Stimulated activated CD8-positive, alpha-beta memory T cell treated with anti-CD3 and anti-CD28 coated beads, Interleukin-4, amount 100 ng/mL, for 48 hours (primary cell): ENCODE measurements at regions not wholly inside any gene's neighbourhood (a gene's known extent, or its start where the extent isn't known, plus 50 kb on each side); places are given as distances from the start of the nearest gene placed in this dataset.
"Not testable (repeated sequence)": the region's sequence is repeated elsewhere in the genome, so short reads cannot be mapped to it uniquely, and the experiment has no call there.

Source experiments
- DNase-seq: peaks from one replicate; pipeline ENCODE4 v3.0.0-alpha.2; 2020

DNA sequence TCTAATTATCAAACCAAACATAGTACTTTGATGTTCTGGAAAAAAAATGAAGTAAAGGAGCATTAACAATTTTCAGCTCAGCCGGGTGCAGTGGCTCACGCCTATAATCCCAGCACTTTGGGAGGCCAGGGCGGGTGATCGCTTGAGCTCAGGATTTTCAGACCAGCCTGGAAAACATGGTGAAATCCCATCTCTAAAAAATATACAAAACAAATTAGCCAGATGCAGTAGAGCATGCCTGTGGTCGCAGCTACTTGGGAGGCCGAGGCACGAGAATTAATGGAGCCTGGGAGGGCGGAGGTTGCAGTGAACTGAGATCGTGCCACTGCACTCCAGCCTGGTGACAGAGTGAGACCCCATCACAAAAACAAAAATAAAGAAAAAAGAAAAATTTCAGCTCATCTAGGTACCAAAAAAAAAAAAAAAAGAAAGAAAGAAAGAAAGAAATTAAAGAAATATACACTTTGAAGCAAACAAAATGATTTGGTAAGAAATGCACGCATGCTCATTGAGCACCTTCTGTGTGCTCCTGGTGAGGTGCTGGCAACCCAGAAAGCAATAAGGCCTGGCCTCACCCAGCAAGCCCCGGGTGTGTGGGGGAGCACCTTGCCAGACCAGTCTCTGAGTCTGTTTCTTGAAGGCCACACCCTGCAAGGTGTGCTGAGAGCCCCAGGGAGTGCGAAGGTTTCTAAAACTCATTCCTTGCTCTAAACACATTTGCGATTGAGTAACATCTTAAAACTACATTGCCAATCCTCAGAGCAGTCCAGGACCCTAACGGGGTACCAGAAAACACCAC is 133.5 kb downstream of the TFCP2L1 start:
- no peak for DNase-seq

DNA sequence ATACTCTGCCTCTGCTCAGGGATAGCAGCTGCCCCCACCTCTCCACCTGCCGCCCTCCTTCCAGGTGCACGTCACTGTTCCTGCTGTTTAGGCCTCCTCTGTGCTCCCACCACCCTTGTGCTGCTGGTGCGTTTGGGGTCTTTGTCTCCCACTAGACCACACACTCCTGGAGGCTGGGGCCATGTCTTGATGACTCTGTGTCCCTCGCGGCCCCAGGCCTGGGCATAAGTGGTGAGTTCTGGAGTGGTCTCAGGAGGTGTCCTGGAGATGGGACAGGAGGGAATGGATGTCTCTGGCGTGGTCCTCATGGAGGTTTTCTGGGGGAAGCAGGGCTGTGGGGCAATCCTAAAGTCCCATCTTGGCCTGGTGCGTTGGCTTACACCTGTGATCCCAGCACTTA is 132.1 kb downstream of the TFCP2L1 start:
- DNase-seq = no peak

DNA sequence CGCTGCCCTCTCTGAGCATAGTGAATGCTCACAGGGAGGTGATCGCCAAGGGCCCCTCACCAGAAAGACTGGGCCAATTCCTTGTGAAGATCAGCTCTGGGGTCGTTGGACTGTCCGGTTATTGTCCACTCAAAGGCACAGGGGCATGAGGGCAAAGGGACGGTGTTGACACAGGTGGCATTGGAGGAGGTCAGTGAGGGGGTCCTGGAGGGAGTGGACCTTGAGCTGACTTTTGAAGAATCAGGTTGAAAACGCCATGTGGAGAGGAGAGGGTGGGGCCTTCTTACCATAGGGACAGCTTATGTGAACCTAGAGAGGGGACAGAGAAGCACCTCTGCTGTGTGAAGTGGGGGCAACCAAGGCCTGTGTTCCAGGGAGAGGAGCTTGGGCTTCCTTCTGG is 131.5 kb downstream of the TFCP2L1 start:
- no peak for DNase-seq

- DNase-seq = no peak
Observed at GRCh38 chr2:121155502-121156056, 129.4 kb downstream of the TFCP2L1 start.

- not testable (repeated sequence) for DNase-seq
Observed at GRCh38 chr2:121157481-121157880, 127.5 kb downstream of the TFCP2L1 start.

DNA sequence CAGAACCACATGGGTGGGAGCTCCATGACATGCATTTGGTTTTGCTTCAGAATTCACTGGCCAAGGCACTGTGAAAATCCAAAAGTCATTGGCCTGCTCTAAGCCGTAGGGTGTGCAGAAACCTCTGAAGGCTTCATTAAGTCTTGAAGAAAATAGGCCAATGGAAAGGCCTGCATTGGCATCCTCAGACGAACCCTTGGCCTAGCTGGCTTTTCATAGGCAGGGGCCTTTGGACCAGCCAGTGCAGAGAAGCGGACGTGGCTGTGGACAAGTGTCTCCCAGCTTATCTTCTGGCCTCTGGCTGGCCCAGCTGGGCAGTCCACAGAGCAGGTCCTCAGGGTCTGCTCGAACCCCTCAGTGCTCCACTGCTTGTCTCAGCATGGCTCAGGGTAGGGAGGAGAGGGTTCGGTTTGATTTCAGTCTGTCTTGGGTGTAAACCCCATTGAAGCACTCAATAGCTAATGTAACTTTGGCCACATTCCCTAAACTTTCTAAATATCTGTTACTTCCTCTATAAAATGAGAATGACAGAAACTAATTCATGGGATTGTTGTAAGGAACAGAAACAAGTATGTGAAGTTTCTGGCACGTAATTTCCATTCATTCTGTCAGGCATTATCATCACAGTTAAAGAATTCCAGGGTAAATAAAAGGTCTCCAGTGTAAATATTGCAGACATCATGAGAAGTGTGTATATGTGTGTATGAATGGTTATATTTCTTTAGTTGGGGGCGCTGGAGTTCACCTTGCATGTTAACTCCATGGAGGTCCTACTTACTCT is 125.5 kb downstream of the TFCP2L1 start:
- no peak for DNase-seq

DNA sequence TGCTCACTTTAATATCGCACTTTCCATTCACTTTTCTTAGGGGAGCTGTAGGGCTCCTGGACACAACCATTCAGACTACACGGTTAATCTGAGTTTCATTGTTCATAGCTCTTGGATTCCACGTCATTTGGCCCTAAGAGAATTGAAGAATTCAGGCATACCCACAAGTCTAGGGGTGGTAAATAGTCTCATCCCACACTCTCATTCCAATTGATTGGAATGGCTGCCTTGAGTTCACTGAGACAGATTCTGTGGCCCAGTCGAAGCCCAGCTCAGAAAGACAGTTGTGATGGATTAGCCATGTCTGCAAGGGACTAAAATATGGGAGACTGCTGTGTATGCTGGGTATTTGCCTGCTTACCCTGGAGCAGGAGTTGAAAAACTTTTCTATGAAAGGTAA is 124.6 kb downstream of the TFCP2L1 start:
- DNase-seq = no peak

GRCh38 chr2:121161272-121161671 is 123.7 kb downstream of the TFCP2L1 start:
- no peak for DNase-seq

DNA sequence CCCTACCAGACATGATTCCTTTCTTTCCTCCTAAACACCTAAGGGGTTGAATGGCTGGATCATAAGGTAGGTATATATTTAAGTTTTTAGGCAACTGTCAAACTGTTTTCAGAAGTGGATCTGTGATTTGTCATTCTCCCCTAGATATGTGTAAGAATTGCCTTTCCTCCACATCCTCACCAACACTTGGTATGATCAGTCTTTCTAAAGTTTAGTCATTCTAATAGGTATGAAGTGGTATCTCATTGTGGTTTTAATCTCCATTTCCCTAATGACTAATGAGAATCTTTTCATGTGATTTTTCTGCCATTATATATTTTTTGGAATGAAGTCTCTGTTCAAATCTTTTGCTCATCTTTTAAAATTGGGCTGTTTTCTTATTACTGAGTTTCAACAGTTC is 122.1 kb downstream of the TFCP2L1 start:
- no peak for DNase-seq

- no peak for DNase-seq
Observed at GRCh38 chr2:121164042-121164441, 121.0 kb downstream of the TFCP2L1 start.

- no peak for DNase-seq
Observed at GRCh38 chr2:121165038-121165542, 119.9 kb downstream of the TFCP2L1 start.
